WTC11 (cell line): ENCODE measurements at regions not wholly inside any gene's neighbourhood (a gene's known extent, or its start where the extent isn't known, plus 50 kb on each side); places are given as distances from the start of the nearest gene placed in this dataset.

Experiments
- ATF1 ChIP-seq: sonication (generic); formaldehyde crosslinking; IDR thresholded peaks from 2 replicates; pipeline ENCODE4 v1.8.1; 2023; ENCODE audit warnings: mild to moderate bottlenecking, moderate library complexity, missing genetic modification reagents
- CTCF ChIP-seq: fragments of 200-600 bp; IDR thresholded peaks from 2 replicates; pipeline ENCODE4 v1.8.0; 2022; ENCODE audit warnings: antibody characterized with exemption
- ESRRA ChIP-seq: sonication (generic); formaldehyde crosslinking; IDR thresholded peaks from 2 replicates; pipeline ENCODE4 v1.8.1; 2022; ENCODE audit warnings: mild to moderate bottlenecking, missing genetic modification reagents, borderline replicate concordance
- FOXK1 ChIP-seq: sonication (generic); formaldehyde crosslinking; IDR thresholded peaks from 2 replicates; pipeline ENCODE4 v1.8.0; 2022; ENCODE audit warnings: mild to moderate bottlenecking, moderate library complexity, missing genetic modification reagents
- FOXP4 ChIP-seq: sonication (generic); formaldehyde crosslinking; IDR thresholded peaks from 2 replicates; pipeline ENCODE4 v1.8.0; 2022; ENCODE audit warnings: mild to moderate bottlenecking, missing genetic modification reagents
- NR2C2 ChIP-seq: sonication (generic); formaldehyde crosslinking; IDR thresholded peaks from 2 replicates; pipeline ENCODE4 v1.8.0; 2022; ENCODE audit warnings: mild to moderate bottlenecking, missing genetic modification reagents
- SP1 ChIP-seq: sonication (generic); formaldehyde crosslinking; conservative IDR thresholded peaks from 2 replicates; pipeline ENCODE4 v1.8.1; 2022; ENCODE audit warnings: missing genetic modification reagents
- ZNF138 ChIP-seq: sonication (generic); formaldehyde crosslinking; conservative IDR thresholded peaks from 2 replicates; pipeline ENCODE4 v1.8.1; 2022; ENCODE audit warnings: mild to moderate bottlenecking, moderate library complexity, missing genetic modification reagents
- ZNF219 ChIP-seq: sonication (generic); formaldehyde crosslinking; IDR thresholded peaks from 2 replicates; pipeline ENCODE4 v1.8.0; 2023; ENCODE audit warnings: missing genetic modification reagents, mild to moderate bottlenecking, borderline replicate concordance
- TF ChIP-seq, protein P1 (sequence below): sonication (generic); formaldehyde crosslinking; IDR thresholded peaks from 2 replicates; pipeline ENCODE4 v1.8.1; 2023; ENCODE audit warnings: mild to moderate bottlenecking, missing genetic modification reagents
- TF ChIP-seq, protein P2 (sequence below): sonication (generic); formaldehyde crosslinking; IDR thresholded peaks from 2 replicates; pipeline ENCODE4 v1.8.0; 2022; ENCODE audit warnings: mild to moderate bottlenecking, missing genetic modification reagents
- TF ChIP-seq, protein P3 (sequence below): fragments of 250-450 bp; sonication (Bioruptor Pico); IDR thresholded peaks from 2 replicates; pipeline ENCODE4 v2.1.2; 2022; ENCODE audit warnings: mild to moderate bottlenecking, moderate library complexity

DNA sequence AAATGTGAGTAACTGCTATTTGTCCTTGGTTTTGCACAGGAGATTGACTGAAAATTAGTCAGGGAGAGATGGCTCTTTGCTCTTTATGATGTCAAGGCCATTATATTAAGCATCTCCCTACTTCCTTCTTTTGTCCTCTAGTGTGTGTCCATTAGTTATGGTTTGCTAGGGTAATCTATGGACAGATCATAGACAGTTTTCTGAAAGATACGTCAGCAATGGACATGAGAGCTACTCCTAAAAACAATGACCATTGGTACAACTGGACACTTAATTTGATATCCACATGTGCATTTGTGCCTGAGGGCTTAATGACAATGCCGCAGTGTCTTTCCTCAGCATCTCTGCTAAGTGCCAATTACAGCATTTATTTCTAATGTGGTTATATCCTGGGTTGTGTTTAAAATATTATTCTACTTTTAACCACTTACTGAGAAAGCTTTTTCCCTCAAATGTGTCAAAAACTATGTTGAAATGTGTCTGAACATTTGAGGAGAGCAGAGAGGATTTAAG lies 218.2 kb upstream of the RFX3 start:
- TF ChIP-seq CTCF (no peak), ZNF219 (no peak), ATF1 (CRISPR knock-in tag) (no peak), FOXK1 (CRISPR knock-in tag) (no peak), SP1 (CRISPR knock-in tag) (no peak), ZNF138 (CRISPR knock-in tag) (no peak), NR2C2 (CRISPR knock-in tag) (no peak), FOXP4 (no peak), ESRRA (CRISPR knock-in tag) (no peak)
- TF ChIP-seq, protein P1, sequence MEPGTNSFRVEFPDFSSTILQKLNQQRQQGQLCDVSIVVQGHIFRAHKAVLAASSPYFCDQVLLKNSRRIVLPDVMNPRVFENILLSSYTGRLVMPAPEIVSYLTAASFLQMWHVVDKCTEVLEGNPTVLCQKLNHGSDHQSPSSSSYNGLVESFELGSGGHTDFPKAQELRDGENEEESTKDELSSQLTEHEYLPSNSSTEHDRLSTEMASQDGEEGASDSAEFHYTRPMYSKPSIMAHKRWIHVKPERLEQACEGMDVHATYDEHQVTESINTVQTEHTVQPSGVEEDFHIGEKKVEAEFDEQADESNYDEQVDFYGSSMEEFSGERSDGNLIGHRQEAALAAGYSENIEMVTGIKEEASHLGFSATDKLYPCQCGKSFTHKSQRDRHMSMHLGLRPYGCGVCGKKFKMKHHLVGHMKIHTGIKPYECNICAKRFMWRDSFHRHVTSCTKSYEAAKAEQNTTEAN (CRISPR knock-in tag): no peak
- TF ChIP-seq, protein P2, sequence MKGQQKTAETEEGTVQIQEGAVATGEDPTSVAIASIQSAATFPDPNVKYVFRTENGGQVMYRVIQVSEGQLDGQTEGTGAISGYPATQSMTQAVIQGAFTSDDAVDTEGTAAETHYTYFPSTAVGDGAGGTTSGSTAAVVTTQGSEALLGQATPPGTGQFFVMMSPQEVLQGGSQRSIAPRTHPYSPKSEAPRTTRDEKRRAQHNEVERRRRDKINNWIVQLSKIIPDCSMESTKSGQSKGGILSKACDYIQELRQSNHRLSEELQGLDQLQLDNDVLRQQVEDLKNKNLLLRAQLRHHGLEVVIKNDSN (CRISPR knock-in tag): no peak
- TF ChIP-seq, protein P3, sequence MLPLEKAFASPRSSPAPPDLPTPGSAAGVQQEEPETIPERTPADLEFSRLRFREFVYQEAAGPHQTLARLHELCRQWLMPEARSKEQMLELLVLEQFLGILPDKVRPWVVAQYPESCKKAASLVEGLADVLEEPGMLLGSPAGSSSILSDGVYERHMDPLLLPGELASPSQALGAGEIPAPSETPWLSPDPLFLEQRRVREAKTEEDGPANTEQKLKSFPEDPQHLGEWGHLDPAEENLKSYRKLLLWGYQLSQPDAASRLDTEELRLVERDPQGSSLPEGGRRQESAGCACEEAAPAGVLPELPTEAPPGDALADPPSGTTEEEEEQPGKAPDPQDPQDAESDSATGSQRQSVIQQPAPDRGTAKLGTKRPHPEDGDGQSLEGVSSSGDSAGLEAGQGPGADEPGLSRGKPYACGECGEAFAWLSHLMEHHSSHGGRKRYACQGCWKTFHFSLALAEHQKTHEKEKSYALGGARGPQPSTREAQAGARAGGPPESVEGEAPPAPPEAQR (CRISPR knock-in tag): no peak
